ENCODE measurements at regions not wholly inside any gene's neighbourhood (a gene's known extent, or its start where the extent isn't known, plus 50 kb on each side); places are given as distances from the start of the nearest gene placed in this dataset.

GRCh38 chr3:68403741-68404140 lies 528.6 kb downstream of the TAFA4 start:
- no peak for TF ChIP-seq FOS (IDR thresholded peaks at IDR 0.05; ENCODE audit: borderline replicate concordance, insufficient read depth, low read length)
- TF ChIP-seq, protein P1, sequence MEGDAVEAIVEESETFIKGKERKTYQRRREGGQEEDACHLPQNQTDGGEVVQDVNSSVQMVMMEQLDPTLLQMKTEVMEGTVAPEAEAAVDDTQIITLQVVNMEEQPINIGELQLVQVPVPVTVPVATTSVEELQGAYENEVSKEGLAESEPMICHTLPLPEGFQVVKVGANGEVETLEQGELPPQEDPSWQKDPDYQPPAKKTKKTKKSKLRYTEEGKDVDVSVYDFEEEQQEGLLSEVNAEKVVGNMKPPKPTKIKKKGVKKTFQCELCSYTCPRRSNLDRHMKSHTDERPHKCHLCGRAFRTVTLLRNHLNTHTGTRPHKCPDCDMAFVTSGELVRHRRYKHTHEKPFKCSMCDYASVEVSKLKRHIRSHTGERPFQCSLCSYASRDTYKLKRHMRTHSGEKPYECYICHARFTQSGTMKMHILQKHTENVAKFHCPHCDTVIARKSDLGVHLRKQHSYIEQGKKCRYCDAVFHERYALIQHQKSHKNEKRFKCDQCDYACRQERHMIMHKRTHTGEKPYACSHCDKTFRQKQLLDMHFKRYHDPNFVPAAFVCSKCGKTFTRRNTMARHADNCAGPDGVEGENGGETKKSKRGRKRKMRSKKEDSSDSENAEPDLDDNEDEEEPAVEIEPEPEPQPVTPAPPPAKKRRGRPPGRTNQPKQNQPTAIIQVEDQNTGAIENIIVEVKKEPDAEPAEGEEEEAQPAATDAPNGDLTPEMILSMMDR (IDR thresholded peaks at IDR 0.05; ENCODE audit: extremely low read depth in 1 of 2, insufficient read depth in 1 of 2, low read depth in 1 of 2, low read length in 2 of 2) = no peak

Measured in endothelial cell of umbilical vein (primary cell).